HG03025 (cell line): ENCODE measurements at regions not wholly inside any gene's neighbourhood (a gene's known extent, or its start where the extent isn't known, plus 50 kb on each side); places are given as distances from the start of the nearest gene placed in this dataset.

Source experiments
- ATAC-seq: cut with Tn5 transposase; IDR thresholded peaks from one replicate; pipeline ENCODE4 v1.9.1; 2021; ENCODE audit warnings: mild to moderate bottlenecking, moderate library complexity; ENCODE audit not compliant: unreplicated experiment, low FRiP score

- ATAC-seq: no peak
Observed at GRCh38 chr1:164466001-164466421, 93.0 kb upstream of the PBX1 start.

- no peak for ATAC-seq
Observed at GRCh38 chr1:164466429-164466828, 92.6 kb upstream of the PBX1 start.

GRCh38 chr1:164470996-164471395, 88.0 kb upstream of the PBX1 start:
- ATAC-seq: no peak

DNA sequence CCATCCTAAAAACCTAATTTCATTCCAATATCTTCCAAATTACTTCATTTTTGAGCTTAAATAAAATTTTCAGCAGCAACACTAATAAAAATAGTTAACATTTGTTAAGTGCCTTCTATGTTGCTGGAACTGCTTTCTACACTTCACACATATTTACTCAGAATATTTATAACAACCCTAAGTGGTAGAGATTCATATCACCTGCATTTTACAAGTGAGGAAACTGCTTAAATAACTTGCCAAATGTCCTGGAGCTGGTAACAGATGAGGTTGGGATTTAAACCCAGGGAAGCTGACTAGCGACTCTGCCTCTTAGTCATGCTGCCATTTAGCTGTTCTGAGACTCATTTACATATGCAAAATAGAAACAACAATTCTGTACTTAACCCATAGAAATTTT, 86.1 kb upstream of the PBX1 start:
- ATAC-seq: no peak

DNA sequence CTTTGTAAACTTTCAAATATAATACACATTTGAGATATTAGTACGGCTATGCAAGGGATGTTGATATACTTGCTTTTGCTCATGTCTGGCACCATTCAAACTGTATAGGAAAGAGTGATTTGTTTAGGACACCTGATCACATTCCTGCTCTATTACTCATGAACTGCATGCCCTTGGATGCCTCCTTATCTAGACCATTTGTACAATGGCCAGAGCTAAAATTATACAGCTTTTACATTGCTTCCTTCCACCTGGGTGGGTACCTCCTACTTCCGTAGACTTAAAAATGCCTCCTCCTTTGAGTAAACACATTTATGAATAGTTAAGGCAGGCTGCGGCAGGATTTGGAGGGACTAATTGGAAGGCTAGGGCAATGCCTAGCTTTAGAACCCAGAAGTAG, 85.4 kb upstream of the PBX1 start:
- ATAC-seq: no peak

- no peak for ATAC-seq
Observed at GRCh38 chr1:164475834-164476233, 83.2 kb upstream of the PBX1 start.

DNA sequence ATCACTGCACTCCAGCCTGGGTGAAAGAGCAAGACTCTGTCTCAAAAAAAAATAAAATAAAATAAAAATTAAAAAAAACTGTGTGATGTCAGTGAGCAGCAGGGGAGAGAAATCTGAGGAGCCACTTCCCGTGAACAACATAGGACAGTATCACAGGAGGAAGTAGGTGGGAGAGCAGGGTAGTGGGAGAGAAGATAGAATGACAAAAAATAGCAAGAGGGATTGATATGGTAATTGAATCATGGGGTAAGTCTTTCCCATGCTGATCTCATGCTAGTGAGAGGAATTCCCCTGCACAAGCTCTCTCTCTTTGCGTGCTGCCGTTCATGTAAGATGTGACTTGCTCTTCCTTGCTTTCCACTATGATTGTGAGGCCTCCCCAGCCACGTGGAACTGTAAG, 81.6 kb upstream of the PBX1 start:
- no peak for ATAC-seq

DNA sequence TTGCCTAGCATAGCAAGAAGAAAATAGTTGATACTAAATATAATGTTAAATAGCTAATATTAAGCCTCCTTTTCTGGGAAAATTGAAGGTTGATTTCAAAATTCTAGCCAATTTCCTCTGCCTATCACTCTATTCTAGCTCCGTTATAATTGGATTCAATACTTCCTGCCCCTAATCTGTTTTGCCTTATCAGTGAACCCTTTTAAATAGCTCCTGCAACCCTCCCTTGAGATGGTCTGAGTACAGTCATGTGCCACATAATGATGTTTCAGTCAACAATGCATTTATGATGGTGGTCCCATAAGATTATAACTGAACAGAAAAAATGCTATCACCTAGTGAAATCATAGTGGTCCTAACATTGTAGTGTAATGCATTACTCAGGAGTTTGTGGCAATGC, 79.7 kb upstream of the PBX1 start:
- ATAC-seq: no peak

DNA sequence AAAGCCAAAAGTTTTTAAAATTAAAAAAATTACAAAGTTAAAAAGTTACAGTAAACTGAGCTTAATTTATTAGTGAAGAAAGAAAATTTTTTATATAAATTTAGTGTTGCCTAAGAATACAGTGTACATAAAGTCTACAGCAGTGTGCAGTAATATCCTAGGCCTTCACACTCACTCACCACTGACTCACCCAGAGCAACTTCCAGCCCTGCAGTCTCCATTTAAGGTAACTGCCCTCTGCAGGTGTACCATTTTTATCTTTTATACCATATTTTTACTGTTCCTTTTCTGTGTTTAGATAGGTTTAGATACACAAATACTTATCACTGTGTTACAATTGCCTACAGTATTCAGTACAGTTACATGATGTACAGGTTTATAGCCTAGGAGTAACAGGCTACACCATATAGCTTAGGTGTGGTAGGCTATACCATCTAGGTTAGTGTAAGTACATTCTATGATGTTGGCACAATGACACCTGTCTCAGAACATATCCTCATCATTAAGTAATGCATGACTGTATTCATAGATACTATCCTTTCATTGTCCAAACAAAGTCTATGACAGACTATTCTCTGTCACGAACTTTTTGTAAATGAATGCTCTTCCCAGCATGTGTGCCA, 78.6 kb upstream of the PBX1 start:
- ATAC-seq: no peak

DNA sequence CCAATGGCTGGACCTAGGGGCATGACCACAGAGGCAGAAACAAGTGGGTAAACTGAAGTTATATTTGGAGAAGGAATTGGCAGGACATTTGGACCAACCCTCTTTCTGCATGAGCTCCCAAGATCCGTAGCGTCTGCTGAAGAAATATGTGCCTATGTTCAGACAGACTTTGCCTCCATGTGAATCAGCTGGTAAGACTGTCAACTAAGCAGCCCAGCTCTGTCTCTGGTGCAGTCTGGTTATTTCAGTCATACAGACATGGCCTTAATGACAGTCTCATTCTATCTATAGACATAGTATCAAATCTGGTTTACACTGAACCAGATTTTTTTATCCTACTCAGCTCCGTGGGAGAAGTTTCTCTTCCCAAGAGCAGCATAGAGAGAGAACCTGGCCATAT, 63.1 kb upstream of the PBX1 start:
- no peak for ATAC-seq

GRCh38 chr1:164498792-164499191, 60.2 kb upstream of the PBX1 start:
- ATAC-seq: no peak

GRCh38 chr1:164504749-164505148, 54.2 kb upstream of the PBX1 start:
- no peak for ATAC-seq
